Retinal pigment epithelial cell (primary cell): ENCODE measurements at regions not wholly inside any gene's neighbourhood (a gene's known extent, or its start where the extent isn't known, plus 50 kb on each side); places are given as distances from the start of the nearest gene placed in this dataset.

Source experiments
- DNase-seq: peaks from one replicate; pipeline ENCODE4 v3.0.0-alpha.2; 2010; ENCODE audit warnings: low read depth
- H3K4me3 ChIP-seq: 2 replicates; pipeline ENCODE4 v1.5.1; 2011; ENCODE audit warnings: mild to moderate bottlenecking, low read length, control low read depth, moderate library complexity
- TF ChIP-seq, protein P1 (sequence below): conservative IDR thresholded peaks from 2 replicates; pipeline ENCODE4 v1.5.1; 2011; ENCODE audit warnings: low read depth, low read length, control low read depth, inconsistent platforms

DNA sequence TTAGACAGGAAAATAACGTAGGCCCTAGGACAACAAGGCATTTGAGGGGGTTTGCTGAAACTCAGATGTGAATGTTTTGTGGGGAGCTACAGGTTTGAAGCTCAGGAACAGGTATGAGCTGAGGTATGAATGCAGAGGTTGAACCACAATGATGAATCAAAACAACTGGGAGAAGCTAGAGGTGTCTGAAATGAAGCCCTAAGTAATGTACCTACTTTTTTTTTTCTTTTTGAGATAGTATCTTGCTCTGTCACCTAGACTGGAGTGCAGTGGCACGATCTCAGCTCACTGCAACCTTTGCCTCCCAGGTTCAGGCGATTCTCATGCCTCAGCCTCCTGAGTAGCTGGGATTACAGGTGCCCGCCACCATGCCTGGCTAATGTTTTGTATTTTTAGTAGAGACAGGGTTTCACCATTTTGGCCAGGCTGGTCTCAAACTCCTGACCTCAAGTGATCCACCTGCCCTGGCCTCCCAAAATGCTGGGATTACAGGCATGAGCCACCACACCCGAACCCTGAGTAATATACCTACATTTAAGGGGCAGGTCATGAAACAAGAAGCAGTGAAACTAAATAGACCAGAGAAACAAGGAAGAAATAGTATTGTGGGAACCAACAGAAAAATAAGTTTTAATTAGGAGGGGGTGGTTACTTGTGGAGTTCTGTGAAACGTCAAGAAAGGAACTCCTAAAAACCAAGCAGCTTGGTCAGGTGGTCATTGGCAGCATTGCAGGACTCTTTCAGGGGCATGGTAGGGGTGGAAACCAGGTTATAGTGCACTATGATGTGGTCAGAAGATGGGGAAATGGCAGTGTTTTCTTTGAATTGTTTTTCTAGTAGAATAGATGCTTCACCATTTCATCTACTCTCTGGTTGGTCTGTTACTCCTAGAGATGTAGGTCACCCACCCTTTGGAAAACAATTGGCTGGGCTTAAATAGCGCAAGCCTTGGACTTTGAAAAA lies 138.1 kb downstream of the CD164 start:
- H3K4me3 ChIP-seq: no peak overlapping the region
- DNase-seq: no peak
- TF ChIP-seq, protein P1, sequence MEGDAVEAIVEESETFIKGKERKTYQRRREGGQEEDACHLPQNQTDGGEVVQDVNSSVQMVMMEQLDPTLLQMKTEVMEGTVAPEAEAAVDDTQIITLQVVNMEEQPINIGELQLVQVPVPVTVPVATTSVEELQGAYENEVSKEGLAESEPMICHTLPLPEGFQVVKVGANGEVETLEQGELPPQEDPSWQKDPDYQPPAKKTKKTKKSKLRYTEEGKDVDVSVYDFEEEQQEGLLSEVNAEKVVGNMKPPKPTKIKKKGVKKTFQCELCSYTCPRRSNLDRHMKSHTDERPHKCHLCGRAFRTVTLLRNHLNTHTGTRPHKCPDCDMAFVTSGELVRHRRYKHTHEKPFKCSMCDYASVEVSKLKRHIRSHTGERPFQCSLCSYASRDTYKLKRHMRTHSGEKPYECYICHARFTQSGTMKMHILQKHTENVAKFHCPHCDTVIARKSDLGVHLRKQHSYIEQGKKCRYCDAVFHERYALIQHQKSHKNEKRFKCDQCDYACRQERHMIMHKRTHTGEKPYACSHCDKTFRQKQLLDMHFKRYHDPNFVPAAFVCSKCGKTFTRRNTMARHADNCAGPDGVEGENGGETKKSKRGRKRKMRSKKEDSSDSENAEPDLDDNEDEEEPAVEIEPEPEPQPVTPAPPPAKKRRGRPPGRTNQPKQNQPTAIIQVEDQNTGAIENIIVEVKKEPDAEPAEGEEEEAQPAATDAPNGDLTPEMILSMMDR: no peak

DNA sequence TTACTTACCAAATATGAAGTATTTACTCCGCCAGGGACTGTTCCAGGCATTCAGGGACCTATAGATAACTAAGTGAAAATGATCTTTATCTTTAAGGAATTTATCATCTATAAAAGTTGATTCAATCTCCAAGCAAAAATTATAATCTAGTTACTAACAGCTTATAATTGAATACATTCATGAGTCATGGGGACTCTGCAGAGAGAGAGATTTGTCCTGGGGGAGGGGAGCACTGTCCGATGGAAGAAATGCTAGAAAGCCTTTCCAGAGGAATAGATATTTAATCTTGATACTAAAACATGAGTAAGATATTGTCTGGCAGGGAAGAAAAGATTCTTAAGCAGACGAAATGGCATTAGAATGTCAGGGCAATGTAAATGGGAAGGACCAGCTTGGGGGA lies 139.3 kb downstream of the CD164 start:
- DNase-seq: no peak
- H3K4me3 ChIP-seq: no peak overlapping the region
- TF ChIP-seq, protein P1: no peak

DNA sequence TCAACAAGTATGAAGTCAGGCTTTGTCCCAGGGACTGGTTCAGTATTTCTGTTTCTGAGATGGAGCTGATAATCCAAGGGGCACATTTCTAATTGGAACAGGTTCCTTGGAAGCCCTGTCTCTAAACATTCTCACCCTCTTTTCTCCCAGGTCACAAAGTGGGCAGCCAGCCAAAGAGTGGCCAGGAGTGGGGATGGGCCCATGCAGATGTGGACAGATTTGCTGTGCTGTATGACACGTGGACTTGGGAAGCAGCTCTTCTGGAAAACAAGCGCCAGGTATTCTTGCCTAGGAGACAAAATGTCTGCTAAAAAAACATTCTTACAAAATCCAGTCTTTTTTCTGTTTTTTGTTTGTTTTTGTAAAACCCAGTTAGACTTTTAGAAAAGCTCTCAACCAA lies 140.2 kb downstream of the CD164 start:
- H3K4me3 ChIP-seq: no peak overlapping the region
- DNase-seq: no peak
- TF ChIP-seq, protein P1: no peak

DNA sequence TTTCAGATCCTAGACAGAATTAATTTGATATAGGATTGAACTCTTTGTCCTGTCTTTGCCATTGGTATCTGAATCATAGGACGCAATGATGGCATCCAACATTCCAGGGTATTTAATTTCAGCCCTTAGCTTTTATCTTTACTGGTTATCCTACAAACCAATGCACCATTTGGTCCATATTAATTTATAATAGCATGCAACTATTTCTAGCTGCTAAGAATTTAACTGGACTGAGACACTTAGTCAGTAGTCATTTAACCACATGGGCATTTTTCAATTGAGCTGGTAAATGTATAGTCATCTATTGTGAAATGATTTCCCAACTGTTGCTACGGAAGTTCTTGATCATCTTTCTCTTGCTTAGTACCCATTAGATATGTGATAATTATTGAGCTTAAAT lies 141.1 kb downstream of the CD164 start:
- no peak for DNase-seq
- H3K4me3 ChIP-seq: no peak overlapping the region
- TF ChIP-seq, protein P1: no peak

DNA sequence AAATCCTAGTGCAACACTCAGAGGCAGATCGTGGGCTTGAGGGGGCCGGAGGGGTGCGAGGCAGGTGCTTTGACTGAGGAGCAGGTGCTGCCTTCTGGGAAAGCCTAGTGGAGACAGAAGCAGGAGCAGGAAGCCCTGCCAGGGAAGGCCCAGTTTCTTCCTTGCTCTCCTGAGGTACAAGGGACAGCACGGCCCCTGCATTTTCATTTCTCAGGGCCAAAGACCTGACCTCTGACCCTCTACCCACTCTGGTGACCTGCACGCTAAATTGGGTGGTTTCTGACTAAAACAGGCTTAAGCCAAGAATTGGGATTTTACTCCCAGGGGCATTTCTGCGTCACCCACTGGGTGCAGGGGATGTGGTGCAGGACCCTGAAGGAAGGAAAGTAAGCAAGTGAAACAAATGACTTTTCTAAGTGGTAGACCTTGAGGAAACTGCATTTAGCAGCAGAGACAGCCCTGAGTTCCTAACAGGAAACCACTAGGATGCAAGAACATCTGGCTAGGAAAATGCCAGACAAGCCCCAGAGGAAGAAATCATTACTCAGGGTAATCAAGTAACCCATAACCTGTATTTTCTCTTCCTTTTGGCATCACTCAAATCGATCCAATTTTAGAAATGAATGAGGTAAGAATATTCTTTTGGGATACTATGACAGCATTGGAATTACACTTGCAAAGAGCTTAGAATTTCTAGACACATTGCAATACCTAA lies 141.7 kb downstream of the CD164 start:
- DNase-seq: no peak
- TF ChIP-seq, protein P1: no peak
- no peak overlapping the region for H3K4me3 ChIP-seq

DNA sequence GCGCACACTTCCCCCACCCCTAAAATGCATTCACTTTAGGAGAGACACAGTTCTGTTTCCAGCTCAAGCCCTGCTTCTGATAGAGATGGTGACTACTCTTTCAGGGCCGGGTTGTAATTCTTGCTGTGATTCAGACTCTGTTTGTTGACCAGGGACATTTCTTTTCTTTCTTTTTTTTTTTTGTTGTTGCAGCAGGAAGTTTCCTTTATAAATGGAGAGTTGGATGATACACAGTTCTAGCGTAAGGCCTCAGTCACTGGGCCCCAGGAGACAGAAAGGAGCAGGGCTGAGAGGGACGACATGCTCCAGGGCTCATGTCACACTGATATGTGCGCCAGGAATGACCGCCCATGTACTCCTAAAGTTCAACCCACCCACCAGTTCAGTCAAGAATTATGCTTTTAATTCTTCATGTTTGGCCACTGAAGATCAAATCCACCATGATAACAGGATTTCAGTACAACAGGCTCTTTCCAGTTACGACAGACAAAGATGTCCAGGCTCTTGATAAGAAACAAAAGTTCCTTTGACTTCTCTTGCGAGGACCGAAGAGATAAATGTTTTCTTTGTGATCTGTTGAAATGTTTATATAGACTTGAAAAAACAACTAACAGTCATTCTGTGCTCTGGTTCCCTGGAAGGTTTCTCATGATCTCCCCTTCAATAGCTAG lies 142.5 kb downstream of the CD164 start:
- no peak overlapping the region for H3K4me3 ChIP-seq
- TF ChIP-seq, protein P1: no peak
- DNase-seq: no peak
